HEK293T (cell line): ENCODE measurements at regions not wholly inside any gene's neighbourhood (a gene's known extent, or its start where the extent isn't known, plus 50 kb on each side); places are given as distances from the start of the nearest gene placed in this dataset.
"Not testable (repeated sequence)": the region's sequence is repeated elsewhere in the genome, so short reads cannot be mapped to it uniquely, and the experiment has no call there.

Source experiments
- BHLHE40 ChIP-seq: fragments of 450-650 bp; IDR thresholded peaks from 2 replicates; pipeline ENCODE4 v1.6.1; 2016; ENCODE audit warnings: mild to moderate bottlenecking, moderate library complexity, borderline replicate concordance
- CTBP1 ChIP-seq: fragments of 450-650 bp; IDR thresholded peaks from 2 replicates; pipeline ENCODE4 v1.6.1; 2016; ENCODE audit warnings: borderline replicate concordance
- ELF4 ChIP-seq: fragments of 450-650 bp; IDR thresholded peaks from 2 replicates; pipeline ENCODE4 v1.6.1; 2017; ENCODE audit warnings: antibody characterized with exemption
- FOXA1 ChIP-seq: fragments of 450-650 bp; IDR thresholded peaks from 2 replicates; pipeline ENCODE4 v1.6.1; 2016; ENCODE audit warnings: mild to moderate bottlenecking
- FOXK2 ChIP-seq: fragments of 450-650 bp; IDR thresholded peaks from 2 replicates; pipeline ENCODE4 v1.6.1; 2016; ENCODE audit warnings: mild to moderate bottlenecking
- FOXM1 ChIP-seq: fragments of 450-650 bp; IDR thresholded peaks from 2 replicates; pipeline ENCODE4 v1.6.1; 2017; ENCODE audit warnings: mild to moderate bottlenecking, borderline replicate concordance
- LEF1 ChIP-seq: fragments of 450-650 bp; IDR thresholded peaks from 2 replicates; pipeline ENCODE4 v1.6.1; 2017; ENCODE audit warnings: mild to moderate bottlenecking, borderline replicate concordance
- NFRKB ChIP-seq: fragments of 450-650 bp; IDR thresholded peaks from 2 replicates; pipeline ENCODE4 v1.6.1; 2016; ENCODE audit warnings: mild to moderate bottlenecking, moderate library complexity
- SP1 ChIP-seq: fragments of 450-650 bp; IDR thresholded peaks from 2 replicates; pipeline ENCODE4 v1.6.1; 2017
- SUZ12 ChIP-seq: fragments of 450-650 bp; IDR thresholded peaks from 2 replicates; pipeline ENCODE4 v1.6.1; 2016; ENCODE audit warnings: mild to moderate bottlenecking
- TARDBP ChIP-seq: fragments of 450-650 bp; IDR thresholded peaks from 2 replicates; pipeline ENCODE4 v1.6.1; 2016
- ZNF384 ChIP-seq: fragments of 450-650 bp; IDR thresholded peaks from 2 replicates; pipeline ENCODE4 v1.6.1; 2016

- TF ChIP-seq BHLHE40, SUZ12, FOXM1, TARDBP, NFRKB, CTBP1, LEF1, FOXK2, FOXA1, SP1, ELF4, ZNF384: not testable (repeated sequence)
These were observed 173.9 kb upstream of the PRSS1 start for GRCh38 chr7:142575351-142575750.
